ENCODE measurements at regions not wholly inside any gene's neighbourhood (a gene's known extent, or its start where the extent isn't known, plus 50 kb on each side); places are given as distances from the start of the nearest gene placed in this dataset.
A peak's percentile ranks its signal among the peaks of the same experiment; 100 is the strongest.

GRCh38 chr5:60295423-60295822 lies 401.9 kb upstream of the PDE4D start:
- TF ChIP-seq CTCF (conservative IDR thresholded peaks at IDR 0.05; ENCODE audit: low read length): peak; percentile 68
- no peak overlapping the region for H3K4me3 ChIP-seq (ENCODE audit: low read length)
- DNase-seq (ENCODE audit: low read depth): peak; percentile 25

- no peak overlapping the region for H3K4me3 ChIP-seq (ENCODE audit: low read length)
- no peak for DNase-seq (ENCODE audit: low read depth)
- no peak for TF ChIP-seq CTCF (conservative IDR thresholded peaks at IDR 0.05; ENCODE audit: low read length)
Observed at GRCh38 chr5:60293518-60293917, 400.0 kb upstream of the PDE4D start.

- H3K4me3 ChIP-seq (ENCODE audit: low read length): no peak overlapping the region
- DNase-seq (ENCODE audit: low read depth): peak; percentile 22
- peak; percentile 52 for TF ChIP-seq CTCF (conservative IDR thresholded peaks at IDR 0.05; ENCODE audit: low read length)
Observed at GRCh38 chr5:60287174-60287771, 393.7 kb upstream of the PDE4D start.

GRCh38 chr5:60285910-60286309 lies 392.4 kb upstream of the PDE4D start:
- no peak overlapping the region for H3K4me3 ChIP-seq (ENCODE audit: low read length)
- DNase-seq (ENCODE audit: low read depth): no peak
- TF ChIP-seq CTCF (conservative IDR thresholded peaks at IDR 0.05; ENCODE audit: low read length): no peak

- no peak for TF ChIP-seq CTCF (conservative IDR thresholded peaks at IDR 0.05; ENCODE audit: low read length)
- no peak for DNase-seq (ENCODE audit: low read depth)
Observed at GRCh38 chr5:60280943-60281342, 387.4 kb upstream of the PDE4D start.

GRCh38 chr5:60277941-60278340 lies 384.4 kb upstream of the PDE4D start:
- TF ChIP-seq CTCF (conservative IDR thresholded peaks at IDR 0.05; ENCODE audit: low read length): no peak
- DNase-seq (ENCODE audit: low read depth): no peak
- H3K4me3 ChIP-seq (ENCODE audit: low read length): no peak overlapping the region

More at GRCh38 chr5:60280943-60281342, 387.4 kb upstream of the PDE4D start:
- no peak overlapping the region for H3K4me3 ChIP-seq (ENCODE audit: low read length)

GRCh38 chr5:60274747-60275146 lies 381.2 kb upstream of the PDE4D start:
- no peak for DNase-seq (ENCODE audit: low read depth)
- no peak for TF ChIP-seq CTCF (conservative IDR thresholded peaks at IDR 0.05; ENCODE audit: low read length)
- no peak overlapping the region for H3K4me3 ChIP-seq (ENCODE audit: low read length)

Data from AG10803 (cell line).